NOMO-1 treated with DMSO at 0.1 percent for 48 hours (cell line): ENCODE measurements at regions not wholly inside any gene's neighbourhood (a gene's known extent, or its start where the extent isn't known, plus 50 kb on each side); places are given as distances from the start of the nearest gene placed in this dataset.

ENCODE experiments used
- DNase-seq: peaks from one replicate; lab custom pipeline; 2025; ENCODE audit not compliant: unreplicated experiment; lab: John Stamatoyannopoulos, UW

- no peak for DNase-seq
Measured at GRCh38 chr7:41756650-41757182, 53.8 kb upstream of the INHBA start.

DNA sequence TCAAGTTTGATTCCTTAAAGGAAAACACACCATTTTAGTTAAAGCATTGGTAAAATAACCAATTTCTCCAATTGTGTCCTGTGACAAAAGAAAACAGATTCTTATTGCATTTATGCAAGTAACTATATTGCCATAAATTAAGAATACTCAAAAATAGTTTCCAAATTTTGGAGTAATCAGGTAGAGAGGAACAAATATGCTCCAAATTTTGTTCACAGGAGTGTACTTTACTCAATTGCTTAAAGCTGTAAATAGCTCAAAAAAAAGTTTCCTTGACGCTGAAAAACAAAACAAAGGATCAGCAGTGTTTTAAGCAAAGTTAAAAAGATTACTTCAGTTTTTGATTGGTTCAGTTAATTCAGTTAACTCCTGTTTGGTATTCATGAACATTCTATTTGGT, 52.2 kb upstream of the INHBA start:
- DNase-seq = no peak

DNA sequence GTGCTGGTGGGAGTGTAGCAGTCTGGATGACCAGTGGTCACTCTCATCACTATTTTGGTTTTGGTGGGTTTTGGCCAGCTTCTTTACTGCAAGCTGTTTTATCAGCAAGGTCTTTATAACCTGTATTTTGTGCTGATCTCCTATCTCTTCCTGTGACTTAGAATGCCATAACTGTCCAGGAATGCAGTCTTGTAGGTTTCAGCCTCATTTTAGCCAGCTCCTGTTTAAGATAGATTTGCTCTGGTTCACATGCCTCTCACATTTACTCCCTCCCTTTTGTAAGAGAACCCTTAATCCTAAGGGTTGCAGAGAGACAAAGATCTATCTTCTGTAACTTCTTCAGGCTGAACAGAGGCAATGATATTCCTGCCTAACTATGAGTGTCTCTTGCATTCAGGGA, 51.2 kb upstream of the INHBA start:
- no peak for DNase-seq
